H1 (cell line): ENCODE measurements at regions not wholly inside any gene's neighbourhood (a gene's known extent, or its start where the extent isn't known, plus 50 kb on each side); places are given as distances from the start of the nearest gene placed in this dataset.

Experiments
- CREB1 ChIP-seq: IDR thresholded peaks from 2 replicates; pipeline ENCODE4 v1.6.1; 2012; ENCODE audit warnings: inconsistent platforms
- CTCF ChIP-seq, 3 experiments: IDR thresholded peaks; 1 replicate in 2 of 3; 2 replicates in 1 of 3; pipeline versions ENCODE4 v1.5.1 to v1.6.1; 2011; ENCODE audit warnings: low read length in 3 of 3, mild to moderate bottlenecking in 3 of 3, inconsistent platforms in 2 of 3, low read depth in 1 of 3, moderate library complexity in 1 of 3; ENCODE audit not compliant: insufficient read depth in 1 of 3; ENCODE audit errors: control extremely low read depth in 1 of 3
- YY1 ChIP-seq: IDR thresholded peaks from 2 replicates; pipeline ENCODE4 v1.6.1; 2011; ENCODE audit warnings: low read depth, mild to moderate bottlenecking, low read length

- TF ChIP-seq CTCF (IDR thresholded peaks at IDR 0.05; ENCODE audit: control extremely low read depth in 1 of 3, insufficient read depth in 1 of 3, low read depth in 1 of 3, low read length in 3 of 3), result no peak
- TF ChIP-seq CREB1, result no peak
- TF ChIP-seq YY1, result no peak
Measured at GRCh38 chr20:19911810-19912382, 105.3 kb upstream of the NAA20 start.
